Esophagus squamous epithelium (tissue), 4 donors: ENCODE measurements at regions not wholly inside any gene's neighbourhood (a gene's known extent, or its start where the extent isn't known, plus 50 kb on each side); places are given as distances from the start of the nearest gene placed in this dataset.

Experiments used
- CTCF ChIP-seq, 6 experiments: fragments of 450-650 bp in 4 of 6; fragments of 200-600 bp in 2 of 6; sonication (generic) in 2 of 6; IDR thresholded peaks; one replicate each; pipeline ENCODE4 v1.5.1; 2016 to 2019; ENCODE audit warnings: antibody characterized with exemption in 6 of 6, mild to moderate bottlenecking in 4 of 6, moderate library complexity in 4 of 6
- POLR2A ChIP-seq, 4 donors: fragments of 450-650 bp; IDR thresholded peaks; one replicate each; pipeline ENCODE4 v1.6.1; 2017; ENCODE audit warnings: antibody characterized with exemption in 4 of 4, mild to moderate bottlenecking in 4 of 4, moderate library complexity in 3 of 4

- TF ChIP-seq CTCF (IDR thresholded peaks at IDR 0.05) (no peak), POLR2A (IDR thresholded peaks at IDR 0.05) (no peak)
Measured at GRCh38 chr5:160175438-160176218, 53.7 kb upstream of the FABP6 start.
